ENCODE measurements at regions not wholly inside any gene's neighbourhood (a gene's known extent, or its start where the extent isn't known, plus 50 kb on each side); places are given as distances from the start of the nearest gene placed in this dataset.
"Not testable (repeated sequence)": the region's sequence is repeated elsewhere in the genome, so short reads cannot be mapped to it uniquely, and the experiment has no call there.

DNA sequence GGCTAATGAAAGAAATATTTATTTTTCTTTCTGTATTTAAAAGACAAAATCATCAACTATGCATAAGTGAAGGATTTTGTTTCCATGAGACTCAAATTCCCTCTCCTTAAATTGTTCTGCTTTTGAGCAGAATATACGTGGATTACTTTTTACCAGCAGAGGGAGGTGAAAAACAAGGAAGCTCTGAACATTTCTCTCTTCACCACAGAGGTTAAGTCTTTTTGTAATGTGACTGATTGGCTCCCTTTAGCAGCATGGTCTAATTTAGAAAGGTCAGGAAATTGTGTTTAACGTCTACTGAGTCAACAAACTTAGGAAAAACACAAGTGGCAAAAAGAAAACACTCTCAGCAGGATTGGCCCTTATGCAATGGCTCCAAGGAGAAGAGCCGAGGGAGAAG, 55.1 kb upstream of the F9 start:
- no peak for DNase-seq

DNA sequence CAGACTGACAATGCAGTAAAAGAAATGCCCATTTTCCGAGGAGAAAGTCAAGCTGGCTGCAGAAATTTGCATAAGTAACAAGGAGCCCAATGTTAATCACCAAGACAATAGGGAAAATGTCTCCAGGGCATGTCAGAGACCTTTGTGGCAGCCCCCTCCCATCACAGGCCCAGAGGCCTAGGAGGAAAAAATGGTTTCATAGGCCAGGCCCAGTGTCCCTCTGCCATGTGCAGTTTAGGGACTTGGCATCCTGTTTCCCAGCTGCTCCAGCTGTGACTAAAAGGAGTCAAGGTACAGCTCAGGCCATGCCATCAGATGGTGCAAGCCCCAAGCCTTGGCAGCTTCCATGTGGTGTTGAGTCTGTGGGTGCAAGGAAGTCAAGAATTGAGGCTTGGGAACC, 68.6 kb upstream of the F9 start:
- not testable (repeated sequence) for DNase-seq

DNA sequence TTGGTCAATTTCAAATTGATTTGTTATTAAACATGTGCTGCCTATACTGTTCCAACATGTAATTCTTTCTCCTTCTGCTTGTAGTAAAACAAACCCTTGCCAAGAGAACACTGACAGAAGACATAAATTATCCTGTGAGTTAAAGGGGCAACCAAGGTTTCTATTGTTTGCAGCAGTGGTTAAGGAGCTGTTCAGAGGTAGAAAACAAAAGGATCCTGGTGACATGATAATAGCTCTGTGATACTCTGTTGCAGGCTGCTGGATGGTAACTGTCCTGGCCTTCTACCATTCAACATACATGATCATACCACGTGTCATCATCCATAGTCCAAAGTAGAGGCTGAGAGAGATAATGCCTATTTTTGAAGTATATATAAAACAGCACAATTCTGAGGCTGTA, 75.8 kb upstream of the F9 start:
- DNase-seq = no peak

DNA sequence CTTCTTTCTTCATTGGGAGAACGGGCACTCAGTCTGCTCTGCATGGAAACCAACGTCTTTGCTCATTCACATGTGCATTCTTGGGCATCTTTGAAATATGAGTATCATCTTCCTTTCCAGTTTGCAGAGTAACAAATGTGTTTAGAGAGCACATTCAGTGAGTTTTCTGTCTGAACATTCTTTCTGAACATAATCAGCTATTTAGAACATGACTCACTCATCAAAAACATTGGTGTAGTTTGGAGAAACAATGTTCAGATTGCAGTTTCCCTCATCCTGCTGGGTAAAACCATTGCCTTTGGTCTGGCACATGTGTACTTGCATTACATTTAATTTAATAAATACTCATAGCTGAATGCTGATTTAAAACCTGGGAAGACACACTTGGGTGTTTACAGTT, 81.5 kb upstream of the F9 start:
- no peak for DNase-seq

DNA sequence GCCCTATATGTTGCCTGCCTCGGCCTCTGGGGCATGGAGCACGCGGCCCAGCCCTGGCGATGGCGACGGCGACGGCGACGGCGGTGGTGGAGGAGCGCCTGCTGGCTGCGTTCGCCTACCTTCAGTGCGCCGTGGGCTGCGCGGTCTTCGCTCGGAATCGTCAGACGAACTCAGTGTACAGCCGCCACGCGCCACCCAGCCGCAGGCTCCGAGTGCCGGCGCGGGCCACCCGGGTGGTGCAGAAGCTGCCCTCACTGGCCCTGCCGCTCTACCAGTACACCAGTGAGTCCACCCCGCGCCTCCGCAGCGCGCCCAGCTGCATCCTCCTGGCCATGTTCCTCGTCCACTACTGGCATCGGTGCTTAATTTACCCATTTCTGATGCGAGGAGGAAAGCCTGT, 83.7 kb upstream of the F9 start:
- no peak for DNase-seq

DNA sequence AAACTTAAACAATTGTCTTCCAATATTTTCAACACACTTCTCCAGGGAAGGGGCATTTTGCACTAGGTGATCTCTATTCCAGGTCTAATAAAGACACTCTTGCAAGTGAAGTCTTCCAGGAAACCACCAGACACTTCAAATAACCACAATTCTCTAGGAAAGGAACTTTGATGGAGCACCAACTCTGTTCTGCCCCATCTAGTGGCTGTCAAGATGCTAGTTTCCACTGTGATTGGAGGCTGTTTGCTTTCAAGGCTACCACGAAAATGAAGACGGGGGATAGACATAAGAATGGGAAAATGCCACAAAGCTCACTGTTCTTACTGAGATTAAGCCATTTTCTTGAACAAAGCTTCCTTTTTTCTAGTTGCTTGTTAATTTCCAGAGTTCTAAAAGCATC, 100.6 kb upstream of the F9 start:
- no peak for DNase-seq

DNA sequence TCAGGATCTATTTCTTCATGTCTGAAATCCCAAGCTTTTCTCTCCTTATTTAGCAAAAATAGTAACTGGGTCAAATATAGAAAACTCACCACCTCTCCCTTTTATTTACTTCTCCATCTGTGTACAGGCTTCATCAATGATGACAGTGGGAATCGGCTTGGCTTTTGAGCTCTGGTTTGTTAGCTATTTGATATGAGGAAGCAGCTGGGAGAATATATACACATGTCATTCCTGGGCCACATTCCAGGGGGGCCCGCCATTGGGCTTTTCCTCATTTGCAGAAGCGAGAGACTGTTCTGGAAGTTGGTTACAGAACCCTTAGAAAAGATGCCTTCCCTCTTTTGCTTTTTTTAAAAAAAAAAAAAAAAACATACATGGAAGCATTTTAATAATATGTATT, 107.4 kb upstream of the F9 start:
- no peak for DNase-seq

DNA sequence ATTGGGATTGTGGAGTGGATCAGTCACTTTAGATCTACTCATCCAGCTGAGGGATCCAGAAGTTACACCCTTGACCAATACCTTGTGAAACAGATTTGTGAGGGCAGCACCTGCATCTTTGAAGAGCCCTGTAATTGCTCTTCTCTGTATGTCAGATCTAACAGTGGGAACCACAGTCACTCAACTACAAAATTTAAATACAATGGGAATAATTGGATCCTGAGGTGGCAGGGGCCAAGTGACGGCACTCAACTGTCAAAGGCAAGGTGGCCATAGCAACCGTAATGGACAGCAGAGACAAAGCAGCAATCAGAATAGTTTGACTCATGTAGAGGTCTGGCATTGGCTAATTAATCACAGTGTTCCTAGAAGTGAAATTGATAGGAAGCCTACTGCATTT, 132.3 kb upstream of the F9 start:
- DNase-seq = not testable (repeated sequence)

DNA sequence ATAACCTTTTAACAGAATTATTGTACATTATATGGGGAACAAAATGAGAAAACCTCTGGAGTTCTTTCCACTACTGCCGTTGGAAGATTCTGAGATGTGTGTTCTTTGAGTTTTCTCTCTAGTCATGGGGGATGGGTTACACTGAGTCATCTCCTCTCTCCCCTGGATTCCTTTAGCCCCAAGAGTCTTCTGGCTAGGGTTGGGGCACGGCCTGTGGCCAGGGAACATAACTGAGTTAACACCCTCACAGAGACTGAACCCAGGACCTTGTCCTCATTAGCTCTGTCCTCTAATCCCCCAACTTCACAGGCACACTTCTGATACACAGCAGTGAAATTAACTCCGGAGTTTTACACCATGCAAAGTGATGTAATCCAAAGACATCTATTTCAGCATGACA, 142.3 kb upstream of the F9 start:
- DNase-seq = no peak

DNA sequence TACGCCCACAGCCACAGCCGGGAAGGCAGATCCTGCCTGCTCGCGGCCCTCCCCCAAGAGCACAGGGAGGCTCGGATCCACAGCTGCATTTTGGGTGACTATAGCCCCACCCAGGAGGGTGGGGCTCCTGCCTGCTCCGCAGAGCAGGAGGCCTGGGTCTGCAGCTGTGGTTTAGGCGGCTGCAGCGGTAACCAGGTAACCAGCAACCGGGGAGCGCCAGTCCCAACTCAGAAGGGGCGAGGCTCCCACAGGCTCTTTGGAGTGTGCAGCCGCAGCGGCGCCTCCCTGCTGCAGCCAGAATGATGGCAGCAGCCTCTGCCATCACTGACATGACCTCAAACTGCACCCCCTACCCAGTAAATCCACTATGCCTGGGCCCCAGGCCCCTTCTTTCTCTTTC, 148.0 kb upstream of the F9 start:
- DNase-seq = no peak

DNA sequence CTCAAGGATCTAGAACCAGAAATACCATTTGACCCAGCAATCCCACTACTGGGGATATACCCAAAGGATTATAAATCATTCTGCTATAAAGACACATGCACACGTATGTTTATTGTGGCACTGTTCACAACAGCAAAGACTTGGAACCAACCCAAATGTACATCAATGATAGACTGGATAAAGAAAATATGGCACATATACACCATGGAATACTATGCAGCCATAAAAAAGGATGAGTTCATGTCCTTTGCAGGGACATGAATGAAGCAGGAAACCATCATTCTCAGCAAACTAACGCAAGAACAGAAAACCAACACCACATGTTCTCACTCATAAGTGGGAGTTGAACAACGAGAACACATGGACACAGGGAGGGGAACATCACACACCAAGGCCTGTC, 154.0 kb upstream of the F9 start:
- DNase-seq = not testable (repeated sequence)

DNA sequence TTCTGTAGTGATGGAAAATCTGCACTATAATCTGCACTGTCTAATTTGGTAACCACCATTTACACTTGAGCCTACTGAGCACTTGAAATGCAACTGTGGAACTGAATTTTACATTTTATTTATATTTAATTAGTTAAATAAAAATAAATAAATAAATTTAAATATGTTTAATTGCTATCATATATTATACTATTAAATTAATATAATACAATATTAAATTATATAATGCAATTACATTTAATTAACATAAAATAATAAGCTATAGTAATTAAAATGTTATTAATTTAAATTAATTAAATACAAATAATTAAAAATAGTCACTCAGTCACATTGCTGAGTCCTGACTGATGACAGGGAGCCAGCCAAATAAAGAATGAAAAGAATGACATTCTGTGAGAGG, 170.2 kb upstream of the F9 start:
- no peak for DNase-seq

DNA sequence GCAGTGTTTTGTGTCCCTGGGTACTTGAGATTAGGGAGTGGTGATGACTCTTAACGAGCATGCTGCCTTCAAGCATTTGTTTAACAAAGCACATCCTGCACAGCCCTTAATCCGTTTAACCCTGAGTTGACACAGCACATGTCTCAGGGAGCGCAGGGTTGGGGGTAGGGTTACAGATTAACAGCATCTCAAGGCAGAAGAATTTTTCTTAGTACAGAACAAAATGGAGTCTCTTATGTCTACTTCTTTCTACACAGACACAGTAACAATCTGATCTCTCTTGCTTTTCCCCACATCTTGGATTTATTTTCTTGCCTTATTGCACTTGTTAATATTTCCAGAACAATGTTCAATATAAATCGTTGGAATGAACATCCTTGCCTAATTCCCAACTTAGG, 187.9 kb upstream of the F9 start:
- not testable (repeated sequence) for DNase-seq

DNA sequence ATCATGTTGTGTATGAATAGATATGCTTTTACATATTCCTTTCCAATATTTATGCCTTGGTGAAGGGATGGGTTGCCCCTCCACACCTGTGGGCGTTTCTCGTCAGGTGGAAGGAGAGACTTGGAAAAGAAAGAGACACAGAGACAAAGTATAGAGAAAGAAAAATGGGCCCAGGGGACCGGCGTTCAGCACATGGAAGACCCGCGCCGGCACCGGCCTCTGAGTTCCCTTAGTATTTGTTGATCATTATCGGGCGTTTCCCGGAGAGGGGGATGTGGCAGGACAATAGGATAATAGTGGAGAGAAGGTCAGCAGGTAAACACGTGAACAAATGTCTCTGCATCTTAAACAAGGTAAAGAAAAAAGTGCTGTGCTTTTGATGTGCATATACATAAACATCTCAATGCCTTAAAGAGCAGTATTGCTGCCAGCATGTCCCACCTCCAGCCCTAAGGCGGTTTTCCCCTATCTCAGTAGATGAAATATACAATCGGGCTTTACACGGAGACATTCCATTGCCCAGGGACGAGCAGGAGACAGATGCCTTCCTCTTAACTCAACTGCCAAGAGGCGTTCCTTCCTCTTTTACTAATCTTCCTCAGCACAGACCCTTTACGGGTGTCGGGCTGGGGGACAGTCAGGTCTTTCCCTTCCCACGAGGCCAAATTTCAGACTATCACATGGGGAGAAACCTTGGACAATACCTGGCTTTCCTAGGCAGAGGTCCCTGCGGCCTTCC, 188.5 kb upstream of the F9 start:
- not testable (repeated sequence) for DNase-seq

DNA sequence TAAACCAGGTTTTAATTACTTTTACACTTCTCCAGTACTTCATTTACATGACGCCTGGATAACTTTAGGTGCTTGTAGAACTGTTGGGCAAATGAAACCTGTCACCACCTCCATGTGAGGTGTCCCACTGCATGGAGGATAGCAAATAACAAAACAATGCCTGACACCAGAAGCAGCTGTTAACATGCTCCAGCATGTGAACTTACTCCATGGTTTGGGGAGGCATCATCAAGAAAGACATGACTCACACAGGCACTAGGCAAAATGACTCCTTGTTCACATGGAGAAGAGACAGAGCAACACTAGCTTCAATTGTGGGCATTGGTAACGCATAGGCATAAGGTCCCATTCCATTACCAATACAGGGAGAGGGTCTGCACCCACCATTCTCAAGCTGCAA, 198.1 kb upstream of the F9 start:
- DNase-seq = no peak

DNA sequence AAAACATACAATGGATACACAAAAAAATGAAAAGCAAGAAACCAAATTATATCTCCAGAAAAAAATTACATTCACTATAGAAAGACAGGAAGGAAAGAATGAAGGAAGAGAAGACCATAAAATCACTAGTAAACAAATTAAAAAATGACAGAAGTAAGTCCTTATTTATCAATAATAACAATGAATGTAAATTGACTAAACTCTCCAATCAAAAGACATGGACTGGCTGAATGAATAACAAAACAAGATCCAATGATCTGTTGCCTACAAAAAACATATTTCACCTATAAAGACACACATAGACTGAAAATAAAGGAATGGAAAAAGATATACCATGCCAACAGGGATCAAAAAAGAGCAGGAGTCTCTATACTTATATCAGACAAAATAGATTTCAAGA, 203.2 kb upstream of the F9 start:
- DNase-seq = no peak

DNA sequence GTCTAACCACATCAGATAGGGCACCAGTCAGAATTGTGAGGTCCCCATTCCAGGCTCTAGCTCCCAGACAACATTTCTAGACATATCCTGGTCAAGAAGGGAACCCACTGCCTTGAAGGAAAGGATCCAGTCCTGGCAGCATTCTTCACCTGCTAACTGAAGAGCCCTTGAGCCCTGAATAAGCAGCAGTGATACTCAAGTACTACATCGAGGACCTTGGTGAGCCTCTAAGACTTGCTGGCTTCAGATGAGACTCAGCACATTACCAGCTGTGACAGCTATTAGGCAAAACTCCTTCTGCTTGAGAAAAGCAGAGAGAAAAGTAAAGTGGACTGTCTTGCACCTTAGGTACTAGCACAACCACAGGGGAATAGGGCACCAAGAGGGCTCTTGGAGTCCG, 205.8 kb upstream of the F9 start:
- no peak for DNase-seq

DNA sequence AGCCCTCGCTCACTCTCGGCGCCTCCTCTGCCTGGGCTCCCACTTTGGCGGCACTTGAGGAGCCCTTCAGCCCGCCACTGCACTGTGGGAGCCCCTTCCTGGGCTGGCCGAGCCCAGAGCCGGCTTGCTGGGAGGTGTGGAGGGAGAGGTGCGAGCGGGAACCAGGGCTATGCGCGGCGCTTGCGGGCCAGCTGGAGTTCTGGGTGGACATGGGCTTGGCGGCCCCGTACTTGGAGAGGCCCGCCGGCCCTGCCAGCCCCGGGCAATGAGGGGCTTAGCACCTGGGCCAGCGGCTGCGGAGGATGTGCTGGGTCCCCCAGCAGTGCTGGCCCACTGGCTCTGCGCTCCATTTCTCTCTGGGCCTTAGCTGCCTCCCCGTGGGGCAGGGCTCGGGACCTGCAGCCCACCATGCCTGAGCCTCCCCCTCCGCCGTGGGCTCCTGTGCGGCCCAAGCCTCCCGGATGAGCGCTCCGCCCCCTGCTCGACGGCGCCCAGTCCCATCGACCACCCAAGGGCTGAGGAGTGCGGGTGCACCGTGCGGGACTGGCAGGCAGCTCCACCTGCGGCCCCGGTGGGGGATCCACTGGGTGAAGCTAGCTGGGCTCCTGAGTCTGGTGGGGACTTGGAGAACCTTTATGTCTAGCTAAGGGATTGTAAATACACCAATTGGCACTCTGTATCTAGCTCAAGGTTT, 209.7 kb upstream of the F9 start:
- DNase-seq = not testable (repeated sequence)

DNA sequence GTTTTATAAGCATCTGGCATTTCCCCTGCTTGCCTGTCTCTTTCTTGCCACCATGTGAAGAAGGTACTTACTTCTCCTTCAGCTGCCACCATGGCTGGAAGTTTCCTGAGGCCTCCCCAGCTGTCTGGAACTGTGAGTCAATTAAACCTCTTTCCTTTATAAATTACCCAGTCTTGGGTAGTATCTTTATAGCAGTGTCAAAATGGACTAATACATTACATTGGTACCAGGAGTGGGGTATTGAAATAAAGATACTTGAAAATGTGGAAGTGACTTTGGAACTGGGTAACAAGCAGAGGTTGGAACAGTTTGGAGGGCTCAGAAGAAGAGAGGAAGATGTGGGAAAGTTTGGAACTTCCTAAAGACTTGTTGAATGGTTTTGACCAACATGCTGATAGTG, 223.9 kb upstream of the F9 start:
- not testable (repeated sequence) for DNase-seq

DNA sequence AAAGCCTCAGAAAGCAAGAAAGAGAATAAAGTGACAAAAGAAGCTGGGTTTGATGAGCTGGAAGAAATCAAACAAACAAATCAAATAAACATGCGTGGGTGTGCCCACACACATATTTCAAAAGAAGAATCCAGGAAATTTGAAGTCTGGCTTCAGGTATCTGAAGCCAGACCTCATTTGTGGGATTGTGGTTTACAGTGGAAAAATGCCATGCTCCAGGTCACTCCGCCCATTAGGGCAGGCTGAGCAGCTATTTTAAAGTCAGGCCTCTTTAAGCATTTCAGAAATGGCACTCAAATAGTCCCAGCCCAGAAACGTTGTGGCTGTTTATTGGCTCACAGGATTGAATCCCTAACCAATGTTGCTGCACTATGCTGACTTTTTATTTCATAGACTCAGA, 226.1 kb upstream of the F9 start:
- no peak for DNase-seq

DNA sequence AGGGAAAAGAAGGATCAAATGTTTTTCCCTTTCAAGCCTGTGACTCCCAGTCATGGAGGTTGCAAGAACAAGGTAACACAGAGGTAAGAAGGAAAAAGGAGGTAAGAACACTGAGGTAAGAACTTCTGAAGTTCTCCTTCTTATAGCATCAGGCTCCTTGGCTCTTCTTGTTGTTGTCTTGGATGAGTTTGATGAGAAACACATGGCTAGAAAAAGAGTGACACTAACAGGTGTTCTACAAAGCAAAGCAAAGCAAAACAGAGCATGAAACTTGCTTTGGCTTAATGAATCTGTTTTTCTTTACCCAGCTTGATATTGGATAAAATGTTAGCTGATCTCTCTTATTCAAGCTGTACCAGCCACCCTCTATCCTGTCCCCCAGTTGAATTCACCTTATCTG, 231.2 kb upstream of the F9 start:
- DNase-seq = no peak

DNA sequence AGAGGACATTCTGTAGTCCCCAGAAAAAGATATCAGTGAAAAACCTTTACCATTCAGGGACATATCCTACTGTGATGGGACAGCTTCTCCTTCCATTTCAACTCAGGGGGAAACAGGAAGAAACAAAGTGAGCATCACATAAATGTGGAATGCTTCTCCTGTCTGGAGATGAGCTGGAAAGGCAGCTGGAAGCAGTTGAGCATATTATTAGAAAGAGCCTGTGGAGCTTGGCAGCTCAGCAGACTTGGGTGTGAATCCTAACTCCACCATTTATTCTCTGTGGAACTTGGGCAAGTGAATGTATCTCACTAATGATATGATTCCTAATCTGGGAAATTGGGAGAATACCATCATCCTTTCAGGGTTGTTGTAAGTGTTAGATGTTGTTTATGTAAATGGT, 232.1 kb upstream of the F9 start:
- no peak for DNase-seq

DNA sequence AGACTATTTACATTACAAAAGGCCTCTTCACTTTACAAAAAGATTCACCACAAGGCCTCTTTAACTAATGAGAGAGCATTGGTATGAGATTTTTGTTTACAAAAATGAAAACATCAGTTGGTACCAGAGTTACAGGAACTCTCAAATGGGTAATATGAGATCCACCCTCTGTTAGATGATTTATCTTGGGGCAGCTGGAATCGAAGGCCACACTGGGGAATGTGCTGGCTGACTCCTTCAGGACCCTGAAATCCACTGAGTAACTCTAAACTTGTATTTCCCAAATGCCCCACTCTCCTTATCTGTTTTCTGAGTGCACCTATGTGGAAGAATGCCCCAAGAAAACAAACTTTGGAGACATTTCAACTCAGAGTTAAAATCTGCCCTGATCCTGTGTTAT, 232.9 kb upstream of the F9 start:
- DNase-seq = no peak

DNA sequence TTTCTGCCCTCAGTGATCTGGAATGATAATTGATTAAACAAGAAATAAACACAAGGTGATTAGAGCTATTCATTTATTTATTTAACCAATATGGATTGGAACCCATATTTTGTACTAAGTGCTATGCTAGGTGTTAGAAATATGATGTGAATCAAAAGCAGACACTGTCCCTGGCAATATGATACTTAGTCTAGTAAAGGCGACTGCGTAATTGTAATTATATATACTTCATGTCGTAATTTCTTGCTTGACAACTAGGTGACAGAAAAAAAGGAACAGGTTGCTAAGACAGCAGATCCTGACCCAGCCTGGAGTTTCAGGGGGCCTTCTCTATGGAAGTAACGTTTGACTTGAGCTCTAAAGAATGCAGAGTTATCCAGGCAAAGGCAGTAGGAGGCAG, 236.5 kb upstream of the F9 start:
- no peak for DNase-seq

Measured in renal pelvis (tissue), 1 donor.